HG03025 (cell line): ENCODE measurements at regions not wholly inside any gene's neighbourhood (a gene's known extent, or its start where the extent isn't known, plus 50 kb on each side); places are given as distances from the start of the nearest gene placed in this dataset.
"Not testable (repeated sequence)": the region's sequence is repeated elsewhere in the genome, so short reads cannot be mapped to it uniquely, and the experiment has no call there.

Experiments
- ATAC-seq: cut with Tn5 transposase; IDR thresholded peaks from one replicate; pipeline ENCODE4 v1.9.1; 2021; ENCODE audit warnings: mild to moderate bottlenecking, moderate library complexity; ENCODE audit not compliant: unreplicated experiment, low FRiP score

GRCh38 chr12:67068204-67068731 lies 200.9 kb upstream of the CAND1 start:
- no peak for ATAC-seq

GRCh38 chr12:67068761-67069450 lies 200.3 kb upstream of the CAND1 start:
- peak; percentile 54 for ATAC-seq

- peak; percentile 61 for ATAC-seq
These were observed 199.5 kb upstream of the CAND1 start for GRCh38 chr12:67069451-67070306.

DNA sequence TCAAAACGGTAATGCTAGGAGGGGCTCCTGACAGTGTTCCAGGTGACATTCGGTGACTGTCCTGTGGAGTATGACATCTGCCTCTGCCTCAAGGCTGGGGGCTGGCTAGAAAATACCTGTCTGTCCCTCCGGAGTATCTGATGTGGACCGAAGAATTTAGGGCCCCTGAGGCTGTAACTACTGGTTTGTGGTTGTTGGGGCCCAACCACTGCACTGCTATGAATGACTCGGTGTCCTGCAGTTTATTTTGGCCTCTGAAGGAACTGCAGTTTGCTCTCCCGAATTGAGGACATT lies 198.9 kb upstream of the CAND1 start:
- ATAC-seq: no peak

DNA sequence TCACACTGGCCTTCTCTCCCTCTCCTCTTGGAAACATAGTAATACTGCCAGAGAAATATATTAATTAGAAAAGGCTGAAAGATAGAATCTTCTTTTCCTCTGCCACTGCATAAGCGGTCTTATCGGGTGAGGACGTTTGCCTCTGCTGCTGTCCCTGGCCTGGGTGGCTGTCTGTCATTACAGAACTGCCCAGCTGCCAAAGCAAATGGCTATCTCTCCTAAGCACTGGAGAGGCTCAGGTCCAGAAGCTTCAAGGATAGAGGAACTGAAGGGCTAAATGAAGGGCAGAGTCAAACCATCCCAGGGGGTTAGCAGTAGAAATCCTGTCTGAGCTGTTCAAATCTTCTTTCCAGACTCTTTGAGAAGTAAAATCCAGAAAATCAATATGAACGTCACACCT lies 198.6 kb upstream of the CAND1 start:
- ATAC-seq: no peak

GRCh38 chr12:67072281-67072680 lies 196.9 kb upstream of the CAND1 start:
- ATAC-seq: not testable (repeated sequence)

DNA sequence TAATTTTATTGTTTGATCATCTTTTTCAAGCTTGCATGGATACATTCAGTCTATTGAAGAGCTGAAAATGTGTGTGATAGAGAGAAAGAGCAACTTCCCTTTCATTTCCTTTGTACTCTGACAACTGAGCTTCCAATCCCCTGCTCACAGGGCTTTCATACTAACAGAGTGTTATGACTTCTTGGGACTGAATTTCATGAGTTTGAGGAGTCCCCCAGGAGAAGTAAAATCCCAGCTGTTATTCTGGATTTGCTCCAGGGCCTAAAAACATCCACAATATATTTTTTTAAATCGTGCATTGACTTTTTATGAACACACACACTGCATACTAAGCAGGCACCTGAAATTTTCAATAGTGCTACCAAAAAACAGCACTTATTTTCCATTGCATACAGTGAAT lies 195.8 kb upstream of the CAND1 start:
- ATAC-seq: no peak

DNA sequence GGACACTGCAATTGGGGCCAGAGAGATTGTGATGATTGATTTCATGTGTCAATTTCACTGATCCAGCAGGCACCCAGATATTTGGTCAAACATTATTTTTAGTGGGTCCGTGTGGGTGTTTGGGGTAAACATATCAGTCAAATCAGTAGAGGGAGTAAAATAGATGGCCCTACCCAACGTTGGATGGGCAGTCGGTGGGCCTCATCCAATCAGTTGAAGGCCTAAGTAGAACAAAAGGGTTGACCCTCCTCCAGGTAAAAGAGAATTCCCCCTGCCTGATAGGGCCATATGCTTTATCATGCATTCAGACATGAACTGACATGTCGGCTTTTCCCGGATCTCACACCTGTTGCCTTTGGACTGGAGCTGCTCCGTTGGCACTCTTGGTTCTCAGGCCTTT lies 195.1 kb upstream of the CAND1 start:
- no peak for ATAC-seq

GRCh38 chr12:67077617-67078016 lies 191.5 kb upstream of the CAND1 start:
- ATAC-seq: no peak

GRCh38 chr12:67078957-67079356 lies 190.2 kb upstream of the CAND1 start:
- ATAC-seq: no peak

DNA sequence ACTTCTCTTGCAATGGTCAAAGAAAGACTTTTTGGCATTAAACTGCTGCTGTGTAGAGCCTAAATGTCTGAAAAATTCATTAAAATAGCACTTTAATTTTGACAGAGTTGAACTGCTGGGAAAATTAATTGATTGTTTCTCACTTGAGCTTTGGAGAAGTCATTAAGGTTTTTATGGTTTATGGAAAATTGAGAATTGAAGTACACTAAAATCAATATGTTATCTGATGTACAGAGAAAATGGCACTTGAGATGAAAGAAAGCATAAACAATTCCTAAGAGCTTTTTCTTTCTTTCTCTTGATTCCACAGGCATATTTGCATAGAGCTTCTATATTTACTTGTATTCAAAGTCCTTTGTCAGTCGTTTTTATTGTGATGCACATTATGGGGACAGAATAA lies 188.5 kb upstream of the CAND1 start:
- no peak for ATAC-seq

- ATAC-seq: no peak
These were observed 186.9 kb upstream of the CAND1 start for GRCh38 chr12:67082221-67082620.

DNA sequence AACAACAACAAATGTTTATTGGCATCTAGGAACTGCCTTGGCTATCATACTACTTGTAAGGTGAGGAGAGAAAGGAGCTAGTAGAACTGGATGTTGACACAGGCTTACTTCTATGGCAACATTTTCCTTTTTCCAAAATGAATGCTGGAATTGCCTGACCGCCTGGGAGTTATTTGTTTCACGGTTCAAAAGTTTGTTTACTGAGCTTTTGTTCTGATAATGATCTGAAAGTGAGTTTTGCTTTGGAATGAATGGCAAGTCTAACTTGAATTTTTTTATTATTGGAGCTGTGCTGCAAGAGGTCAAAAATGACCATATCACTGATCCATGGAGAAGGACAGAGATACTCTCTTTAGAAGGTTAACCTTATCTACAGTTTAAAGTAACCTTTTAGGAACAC lies 183.5 kb upstream of the CAND1 start:
- ATAC-seq: no peak

DNA sequence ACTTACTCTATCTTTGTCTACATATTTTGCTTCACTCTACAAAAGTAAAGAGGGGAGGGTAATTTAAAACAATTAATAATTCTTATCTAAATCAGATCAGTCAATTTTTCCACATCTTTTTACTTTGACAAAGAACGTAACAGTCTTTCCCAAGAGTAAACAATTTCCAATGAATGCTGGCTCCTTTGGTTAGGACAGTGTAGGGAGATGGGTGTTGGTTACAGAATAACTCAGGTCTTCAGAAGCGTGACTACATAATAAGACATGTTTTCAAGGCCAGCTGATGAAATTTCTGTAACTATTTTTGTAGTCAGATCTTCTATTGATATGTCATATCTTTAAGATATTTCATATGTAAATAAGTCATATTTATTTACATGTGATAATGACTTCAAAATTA lies 183.0 kb upstream of the CAND1 start:
- ATAC-seq: no peak

DNA sequence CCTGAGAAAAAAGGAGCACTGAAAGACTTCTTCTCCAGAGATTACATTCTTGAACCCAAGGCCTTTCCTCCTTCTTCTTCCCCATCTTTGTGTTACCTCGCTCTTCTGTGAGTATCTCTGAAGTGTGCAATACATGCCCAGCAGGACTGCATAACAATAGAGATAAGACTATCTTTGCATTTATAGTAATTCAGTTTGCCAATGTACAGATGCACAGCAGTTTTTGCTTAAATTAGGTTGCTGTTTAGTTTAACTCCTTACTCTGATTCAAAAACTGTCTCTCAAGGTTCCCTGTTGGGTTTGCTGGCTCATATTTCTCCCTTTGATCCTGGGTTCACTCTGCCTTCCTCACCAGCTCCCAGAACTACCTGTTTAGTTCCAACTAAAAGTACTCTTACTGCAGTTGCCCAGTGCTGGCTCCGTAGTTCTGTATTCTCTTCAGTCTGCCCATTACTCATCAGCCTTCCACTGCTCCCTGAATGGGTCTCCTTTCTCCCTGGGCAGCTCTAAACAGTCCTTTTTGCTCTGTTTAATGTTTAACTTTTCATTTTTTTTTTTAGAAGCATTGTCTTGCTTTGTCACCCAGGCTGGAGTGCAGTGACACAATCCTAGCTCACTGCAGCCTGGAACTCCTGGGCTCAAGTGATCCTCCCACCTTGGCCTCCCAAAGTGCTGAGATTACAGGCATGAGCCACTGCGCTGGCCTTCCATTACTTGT lies 180.6 kb upstream of the CAND1 start:
- ATAC-seq: no peak

DNA sequence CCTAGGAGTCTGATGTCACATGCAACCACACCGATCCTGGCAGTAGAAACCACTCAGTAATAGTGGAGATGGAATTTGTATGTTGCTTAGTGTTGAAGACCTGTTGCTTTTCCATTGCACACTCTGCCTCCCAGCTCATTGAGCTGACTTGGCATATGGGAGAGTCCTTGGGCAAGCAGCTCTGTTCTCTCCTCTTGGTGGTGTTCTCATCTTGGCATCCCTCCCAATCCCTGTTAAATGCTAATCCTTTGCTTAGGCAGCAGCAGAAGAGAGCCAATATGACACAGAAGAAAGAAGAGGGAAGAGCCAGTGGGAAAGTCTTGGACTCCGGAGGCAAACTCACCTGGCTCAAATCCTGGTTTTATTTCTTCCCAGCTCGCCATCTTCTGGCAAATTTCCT lies 178.0 kb upstream of the CAND1 start:
- no peak for ATAC-seq

DNA sequence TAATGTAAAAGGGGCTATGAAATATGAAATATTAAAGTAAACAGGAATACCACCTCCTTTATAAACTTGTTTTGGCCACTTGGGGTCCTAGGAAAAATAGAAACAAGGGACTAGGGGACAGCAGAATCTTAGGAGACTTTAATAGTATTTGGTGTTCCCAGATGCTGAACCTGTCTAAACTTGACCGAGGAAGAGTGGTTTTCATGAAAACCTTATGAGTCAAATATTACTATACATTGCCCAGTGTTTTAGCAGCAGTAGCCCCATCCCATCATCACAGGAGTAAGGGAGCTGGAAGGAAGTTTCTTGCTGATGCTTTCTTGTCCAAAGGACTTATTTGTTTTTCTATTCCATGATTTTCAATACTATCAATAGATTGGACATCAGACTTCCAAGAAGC lies 177.5 kb upstream of the CAND1 start:
- no peak for ATAC-seq

DNA sequence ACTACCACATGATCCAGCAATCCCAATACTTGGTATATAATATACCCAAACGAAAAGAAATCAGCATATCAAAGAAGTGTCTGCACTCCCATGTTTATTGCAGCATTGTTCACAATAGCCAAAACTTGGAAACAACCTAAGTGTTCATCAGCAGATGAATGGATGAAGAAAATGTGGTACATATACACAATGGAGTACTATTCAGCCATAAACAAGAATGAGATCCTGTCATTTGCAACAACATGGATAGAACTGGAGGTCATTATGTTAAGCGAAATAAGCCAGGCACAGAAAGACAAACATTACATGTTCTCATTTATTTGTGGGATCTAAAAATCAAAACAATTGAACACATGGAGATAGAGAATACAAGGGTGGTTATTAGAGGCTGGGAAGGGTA lies 176.2 kb upstream of the CAND1 start:
- not testable (repeated sequence) for ATAC-seq

DNA sequence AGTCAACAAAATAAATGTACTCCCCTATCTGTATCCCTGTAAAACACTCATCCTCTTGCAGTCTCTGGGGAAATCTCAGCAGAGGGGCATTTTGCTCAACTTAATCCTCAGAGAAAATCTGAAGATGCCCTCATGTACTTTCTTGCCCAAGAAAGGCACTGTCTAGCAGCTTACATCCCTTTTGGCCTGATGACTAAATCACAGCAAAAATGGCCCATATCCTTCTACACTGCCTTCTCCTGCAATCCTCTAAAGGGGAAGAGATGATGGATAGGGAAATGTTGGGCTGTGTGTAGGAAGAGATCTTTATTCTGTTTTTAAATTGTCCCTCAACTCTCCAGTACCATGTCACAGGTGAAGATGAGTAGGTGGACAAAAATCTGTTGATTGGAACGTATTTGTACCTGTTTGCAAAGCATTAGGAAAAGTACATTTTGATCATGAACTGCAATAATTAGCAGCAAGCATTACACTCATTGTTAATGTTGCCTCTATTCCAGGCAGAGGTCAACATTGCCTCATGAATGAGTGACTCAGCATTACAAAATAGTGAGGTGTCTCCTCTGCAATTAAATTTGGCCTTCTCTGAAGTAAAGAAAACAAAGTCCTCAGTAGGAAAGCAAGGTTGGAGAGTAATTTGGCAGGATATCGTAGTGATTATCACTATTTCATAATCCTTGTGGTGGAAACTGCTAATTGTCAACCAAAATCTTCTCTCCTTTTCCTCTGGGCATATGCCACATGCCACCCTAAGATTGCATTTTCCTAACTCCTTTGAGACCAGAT lies 172.4 kb upstream of the CAND1 start:
- no peak for ATAC-seq

- no peak for ATAC-seq
These were observed 169.3 kb upstream of the CAND1 start for GRCh38 chr12:67099858-67100257.

DNA sequence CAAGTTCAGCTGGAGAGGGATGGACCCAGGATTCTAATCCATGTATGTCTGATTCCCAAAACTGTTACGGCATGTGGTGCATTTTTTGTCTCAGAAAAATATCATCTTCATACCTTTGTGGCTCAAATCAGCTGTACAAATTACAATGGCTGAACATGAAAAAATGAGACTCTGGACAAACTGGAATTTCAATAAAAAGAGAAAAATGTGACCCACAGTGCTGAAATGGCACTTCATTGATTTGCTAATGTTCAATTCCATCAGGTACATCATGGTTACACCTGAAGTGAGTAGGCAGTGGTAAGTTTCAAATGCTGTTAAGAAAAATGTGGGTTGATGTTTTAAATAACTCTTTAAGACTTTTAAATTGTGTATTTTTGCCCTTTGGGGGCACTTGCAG lies 165.6 kb upstream of the CAND1 start:
- no peak for ATAC-seq
